ENCODE measurements at regions not wholly inside any gene's neighbourhood (a gene's known extent, or its start where the extent isn't known, plus 50 kb on each side); places are given as distances from the start of the nearest gene placed in this dataset.

DNA sequence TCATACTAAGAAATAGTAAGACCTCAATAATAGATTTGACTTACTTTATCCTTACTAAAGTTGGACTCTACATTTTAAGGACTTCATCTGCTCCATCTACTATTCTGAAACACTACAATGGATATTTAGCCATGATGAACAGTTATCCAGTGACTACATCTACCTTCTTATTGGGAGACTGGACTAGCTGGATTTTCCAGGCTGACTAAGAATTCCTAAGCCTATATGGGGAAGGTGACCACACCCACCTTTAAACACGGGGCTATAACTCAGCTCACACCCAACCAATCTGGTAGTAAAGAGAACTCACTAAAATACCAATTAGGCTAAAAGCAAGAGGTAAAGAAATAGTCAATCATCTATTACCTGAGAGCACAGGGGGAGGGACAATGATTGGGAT lies 1438.4 kb downstream of the TECRL start:
- TF ChIP-seq POLR2A (IDR thresholded peaks at IDR 0.05) (no peak), POLR2AphosphoS5 (IDR thresholded peaks at IDR 0.05) (no peak)
- TF ChIP-seq, protein P1, sequence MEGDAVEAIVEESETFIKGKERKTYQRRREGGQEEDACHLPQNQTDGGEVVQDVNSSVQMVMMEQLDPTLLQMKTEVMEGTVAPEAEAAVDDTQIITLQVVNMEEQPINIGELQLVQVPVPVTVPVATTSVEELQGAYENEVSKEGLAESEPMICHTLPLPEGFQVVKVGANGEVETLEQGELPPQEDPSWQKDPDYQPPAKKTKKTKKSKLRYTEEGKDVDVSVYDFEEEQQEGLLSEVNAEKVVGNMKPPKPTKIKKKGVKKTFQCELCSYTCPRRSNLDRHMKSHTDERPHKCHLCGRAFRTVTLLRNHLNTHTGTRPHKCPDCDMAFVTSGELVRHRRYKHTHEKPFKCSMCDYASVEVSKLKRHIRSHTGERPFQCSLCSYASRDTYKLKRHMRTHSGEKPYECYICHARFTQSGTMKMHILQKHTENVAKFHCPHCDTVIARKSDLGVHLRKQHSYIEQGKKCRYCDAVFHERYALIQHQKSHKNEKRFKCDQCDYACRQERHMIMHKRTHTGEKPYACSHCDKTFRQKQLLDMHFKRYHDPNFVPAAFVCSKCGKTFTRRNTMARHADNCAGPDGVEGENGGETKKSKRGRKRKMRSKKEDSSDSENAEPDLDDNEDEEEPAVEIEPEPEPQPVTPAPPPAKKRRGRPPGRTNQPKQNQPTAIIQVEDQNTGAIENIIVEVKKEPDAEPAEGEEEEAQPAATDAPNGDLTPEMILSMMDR (IDR thresholded peaks at IDR 0.05): no peak
